ENCODE measurements at regions not wholly inside any gene's neighbourhood (a gene's known extent, or its start where the extent isn't known, plus 50 kb on each side); places are given as distances from the start of the nearest gene placed in this dataset.

DNA sequence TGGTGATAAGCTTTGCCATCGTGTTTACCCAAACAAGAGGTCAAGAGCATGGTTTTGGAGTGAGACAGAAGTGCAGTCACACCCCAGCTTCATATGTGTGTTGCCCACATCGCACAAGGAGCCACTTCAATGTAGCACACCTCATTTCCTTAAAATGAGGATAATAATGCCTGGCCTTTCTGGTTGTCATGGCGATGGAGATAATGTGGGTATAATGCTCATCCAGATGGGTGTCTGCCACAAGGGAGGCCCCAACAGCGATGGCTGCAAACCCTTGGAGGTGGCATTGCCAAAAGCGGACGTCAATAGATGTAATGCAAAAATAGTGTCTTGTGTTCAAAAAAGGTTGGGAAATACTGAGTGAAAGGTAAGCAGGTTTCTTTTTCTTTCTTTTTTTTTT, 83.1 kb upstream of the AJAP1 start:
- no peak overlapping the region for H3K27ac ChIP-seq
- TF ChIP-seq, protein P1, sequence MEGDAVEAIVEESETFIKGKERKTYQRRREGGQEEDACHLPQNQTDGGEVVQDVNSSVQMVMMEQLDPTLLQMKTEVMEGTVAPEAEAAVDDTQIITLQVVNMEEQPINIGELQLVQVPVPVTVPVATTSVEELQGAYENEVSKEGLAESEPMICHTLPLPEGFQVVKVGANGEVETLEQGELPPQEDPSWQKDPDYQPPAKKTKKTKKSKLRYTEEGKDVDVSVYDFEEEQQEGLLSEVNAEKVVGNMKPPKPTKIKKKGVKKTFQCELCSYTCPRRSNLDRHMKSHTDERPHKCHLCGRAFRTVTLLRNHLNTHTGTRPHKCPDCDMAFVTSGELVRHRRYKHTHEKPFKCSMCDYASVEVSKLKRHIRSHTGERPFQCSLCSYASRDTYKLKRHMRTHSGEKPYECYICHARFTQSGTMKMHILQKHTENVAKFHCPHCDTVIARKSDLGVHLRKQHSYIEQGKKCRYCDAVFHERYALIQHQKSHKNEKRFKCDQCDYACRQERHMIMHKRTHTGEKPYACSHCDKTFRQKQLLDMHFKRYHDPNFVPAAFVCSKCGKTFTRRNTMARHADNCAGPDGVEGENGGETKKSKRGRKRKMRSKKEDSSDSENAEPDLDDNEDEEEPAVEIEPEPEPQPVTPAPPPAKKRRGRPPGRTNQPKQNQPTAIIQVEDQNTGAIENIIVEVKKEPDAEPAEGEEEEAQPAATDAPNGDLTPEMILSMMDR (IDR thresholded peaks at IDR 0.05), result no peak
- H3K27me3 ChIP-seq, result peaks cover 0 to 15% of the 10 kb centered on the region in 2 donors
- no peaks in the 10 kb centered on the region for H3K36me3 ChIP-seq
- no peaks in the 10 kb centered on the region for H3K4me1 ChIP-seq
- no peak for DNase-seq
- intact Hi-C loops (cut with DNase I; ENCODE audit: low total_unique reads), result no loop called here
- H3K9me3 ChIP-seq, result no peaks in the 10 kb centered on the region
- H3K4me3 ChIP-seq, result no peak overlapping the region

GRCh38 chr1:4573526-4573925, 80.9 kb upstream of the AJAP1 start:
- Histone ChIP-seq H3K36me3 (no peaks in the 10 kb centered on the region), H3K9me3 (no peaks in the 10 kb centered on the region), H3K4me1 (no peaks in the 10 kb centered on the region), H3K27me3 (peaks cover 0 to 10% of the 10 kb centered on the region in 2 donors), H3K27ac (no peak overlapping the region), H3K4me3 (no peak overlapping the region)
- intact Hi-C loops (cut with DNase I; ENCODE audit: low total_unique reads), result no loop called here
- TF ChIP-seq, protein P1 (IDR thresholded peaks at IDR 0.05), result no peak
- DNase-seq, result no peak

DNA sequence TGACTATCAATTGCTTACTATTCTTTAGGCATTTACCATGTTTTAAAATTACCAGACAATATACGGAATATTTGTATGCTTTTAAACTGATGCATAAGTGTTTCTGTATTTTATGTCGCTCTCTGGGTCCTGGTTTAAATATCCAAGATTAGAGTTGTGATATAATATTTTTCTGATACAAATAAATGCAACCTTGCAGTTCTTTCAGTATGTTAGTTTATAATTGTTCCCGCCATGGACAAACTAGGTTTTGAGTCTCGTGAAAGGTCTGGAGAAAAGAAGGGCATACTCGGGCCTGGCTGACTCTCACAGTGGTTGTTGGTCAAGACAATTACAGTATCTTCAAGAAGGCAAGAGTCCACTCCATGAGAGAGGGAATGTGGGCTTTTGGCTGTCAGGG, 72.6 kb upstream of the AJAP1 start:
- Histone ChIP-seq H3K27ac (no peak overlapping the region), H3K27me3 (peaks cover 0 to 30% of the 10 kb centered on the region in 2 donors), H3K4me3 (no peak overlapping the region), H3K9me3 (no peaks in the 10 kb centered on the region), H3K36me3 (no peaks in the 10 kb centered on the region), H3K4me1 (no peaks in the 10 kb centered on the region)
- TF ChIP-seq, protein P1 (IDR thresholded peaks at IDR 0.05), result no peak
- DNase-seq, result peak in 1 of 2 donors; percentile 10
- intact Hi-C loops (cut with DNase I; ENCODE audit: low total_unique reads), result no loop called here

DNA sequence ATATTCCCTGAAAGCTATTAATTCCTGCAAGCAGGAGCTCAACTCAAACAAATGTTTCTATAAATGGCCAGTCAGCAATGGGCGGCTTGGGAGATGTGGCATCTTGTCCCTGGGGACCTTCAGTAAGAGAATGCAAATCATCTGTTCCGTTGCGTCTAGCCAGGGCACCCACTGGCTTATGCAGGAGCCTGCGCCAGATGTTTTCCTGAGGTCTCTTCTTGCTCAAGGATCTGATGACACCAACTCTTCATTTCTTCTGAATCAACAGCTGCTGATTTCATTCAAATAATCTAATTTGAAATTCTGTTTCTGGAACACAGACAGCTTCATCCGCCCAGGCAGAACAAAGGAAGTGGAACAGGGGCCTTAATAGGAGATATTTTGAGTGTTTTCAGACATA, 70.0 kb upstream of the AJAP1 start:
- intact Hi-C loops (cut with DNase I; ENCODE audit: low total_unique reads), result no loop called here
- Histone ChIP-seq H3K4me3 (no peak overlapping the region), H3K27ac (no peak overlapping the region), H3K9me3 (no peaks in the 10 kb centered on the region), H3K4me1 (no peaks in the 10 kb centered on the region), H3K27me3 (peaks cover 0 to 35% of the 10 kb centered on the region in 2 donors), H3K36me3 (no peaks in the 10 kb centered on the region)
- TF ChIP-seq, protein P1 (IDR thresholded peaks at IDR 0.05), result no peak
- DNase-seq, result peak in 1 of 2 donors; percentile 7

- H3K36me3 ChIP-seq, result no peaks in the 10 kb centered on the region
- intact Hi-C loops (cut with DNase I; ENCODE audit: low total_unique reads), result no loop called here
- peak in 1 of 2 donors; percentile 34 for DNase-seq
- no peaks in the 10 kb centered on the region for H3K9me3 ChIP-seq
- H3K4me3 ChIP-seq, result no peak overlapping the region
- H3K27me3 ChIP-seq, result peaks cover 0 to 35% of the 10 kb centered on the region in 2 donors
- no peak overlapping the region for H3K27ac ChIP-seq
- no peaks in the 10 kb centered on the region for H3K4me1 ChIP-seq
- TF ChIP-seq, protein P1 (IDR thresholded peaks at IDR 0.05), result peak in 1 of 2 experiments; percentile 24
These were observed 69.2 kb upstream of the AJAP1 start for GRCh38 chr1:4585216-4585615.

GRCh38 chr1:4585705-4586104, 68.7 kb upstream of the AJAP1 start:
- Histone ChIP-seq H3K27ac (no peak overlapping the region), H3K27me3 (peaks cover 0 to 35% of the 10 kb centered on the region in 2 donors), H3K9me3 (no peaks in the 10 kb centered on the region), H3K36me3 (no peaks in the 10 kb centered on the region), H3K4me3 (no peak overlapping the region), H3K4me1 (no peaks in the 10 kb centered on the region)
- TF ChIP-seq, protein P1 (IDR thresholded peaks at IDR 0.05), result no peak
- intact Hi-C loops (cut with DNase I; ENCODE audit: low total_unique reads), result no loop called here
- peak in 1 of 2 donors; percentile 7 for DNase-seq

All from tibial artery (tissue), 4 donors.